ENCODE measurements at regions not wholly inside any gene's neighbourhood (a gene's known extent, or its start where the extent isn't known, plus 50 kb on each side); places are given as distances from the start of the nearest gene placed in this dataset.

GRCh38 chr5:74116984-74117383 is 491.0 kb downstream of the ARHGEF28 start:
- no peak overlapping the region for H3K27ac Mint-ChIP-seq
- Histone ChIP-seq H3K9me2 (ENCODE audit: insufficient read depth) (0 out of 2 replicates have a peak, but pooled peaks cover 4% of the 10 kb centered on the region), H3K27ac (ENCODE audit: low read depth) (no peak overlapping the region), H3K4me3 (no peak overlapping the region), H2AFZ (no peak overlapping the region), H4K20me1 (replicated peaks; ENCODE audit: insufficient read depth) (no peaks in the 10 kb centered on the region), H3K4me2 (no peak overlapping the region), H3K79me2 (replicated peaks; ENCODE audit: insufficient read depth) (no peaks in the 10 kb centered on the region), H3K27me3 (ENCODE audit: insufficient read depth) (no peaks in the 10 kb centered on the region), H3K36me3 (ENCODE audit: insufficient read depth) (no peaks in the 10 kb centered on the region), H3F3A (replicated peaks; ENCODE audit: low read depth) (no peaks in the 10 kb centered on the region), H3K4me1 (ENCODE audit: insufficient read depth) (no peaks in the 10 kb centered on the region)
- no peaks in the 10 kb centered on the region; the same call in 2 of the 3 replicates for H3K9me3 Mint-ChIP-seq
- TF ChIP-seq ZNF114 (CRISPR knock-in tag; IDR thresholded peaks at IDR 0.05) (no peak), NANOG (IDR thresholded peaks at IDR 0.05; ENCODE audit: borderline replicate concordance) (no peak), EZH2phosphoT487 (IDR thresholded peaks at IDR 0.05; ENCODE audit: unreplicated experiment) (no peak), POLR2AphosphoS5 (IDR thresholded peaks at IDR 0.05; ENCODE audit: low read depth) (no peak), STAT1 (IDR thresholded peaks at IDR 0.05; ENCODE audit: unreplicated experiment) (no peak), CTCF (conservative IDR thresholded peaks at IDR 0.05; ENCODE audit: low read depth in 2 of 2) (no peak), ETS1 (IDR thresholded peaks at IDR 0.05) (no peak)
- no peaks in the 10 kb centered on the region for H3K36me3 Mint-ChIP-seq (ENCODE audit: low read depth)
- no peaks in the 10 kb centered on the region for H3K27me3 Mint-ChIP-seq (ENCODE audit: insufficient read depth, low read depth, poor library complexity)
- peaks cover 3% of the 10 kb centered on the region; the same call in 1 of the 3 replicates for H3K4me1 Mint-ChIP-seq
- no peak overlapping the region for H3K4me3 Mint-ChIP-seq
- no peak for DNase-seq (ENCODE audit: low spot score)
- ATAC-seq, result no peak

GRCh38 chr5:74116266-74116665 is 490.3 kb downstream of the ARHGEF28 start:
- no peaks in the 10 kb centered on the region for H3K27me3 Mint-ChIP-seq (ENCODE audit: insufficient read depth, low read depth, poor library complexity)
- no peak overlapping the region for H3K4me3 Mint-ChIP-seq
- ATAC-seq, result no peak
- H3K36me3 Mint-ChIP-seq (ENCODE audit: low read depth), result no peaks in the 10 kb centered on the region
- Histone ChIP-seq H3K4me2 (no peak overlapping the region), H3K79me2 (replicated peaks; ENCODE audit: insufficient read depth) (no peaks in the 10 kb centered on the region), H3K9me2 (ENCODE audit: insufficient read depth) (0 out of 2 replicates have a peak, but pooled peaks cover 4% of the 10 kb centered on the region), H3K27me3 (ENCODE audit: insufficient read depth) (no peaks in the 10 kb centered on the region), H3K4me1 (ENCODE audit: insufficient read depth) (no peaks in the 10 kb centered on the region), H3K4me3 (no peak overlapping the region), H3F3A (replicated peaks; ENCODE audit: low read depth) (no peaks in the 10 kb centered on the region), H4K20me1 (replicated peaks; ENCODE audit: insufficient read depth) (no peaks in the 10 kb centered on the region), H2AFZ (no peak overlapping the region), H3K27ac (ENCODE audit: low read depth) (no peak overlapping the region), H3K36me3 (ENCODE audit: insufficient read depth) (no peaks in the 10 kb centered on the region)
- no peak for DNase-seq (ENCODE audit: low spot score)
- H3K4me1 Mint-ChIP-seq, result peaks cover 3% of the 10 kb centered on the region; the same call in 1 of the 3 replicates
- H3K27ac Mint-ChIP-seq, result no peak overlapping the region
- H3K9me3 Mint-ChIP-seq, result no peaks in the 10 kb centered on the region; the same call in 2 of the 3 replicates
- TF ChIP-seq EZH2 (IDR thresholded peaks at IDR 0.05; ENCODE audit: low read depth, unreplicated experiment), result no peak
- TF ChIP-seq REST (IDR thresholded peaks at IDR 0.05; ENCODE audit: unreplicated experiment), result no peak
- no peak for TF ChIP-seq CTCF (conservative IDR thresholded peaks at IDR 0.05; ENCODE audit: low read depth in 2 of 2)
- TF ChIP-seq ETS1 (IDR thresholded peaks at IDR 0.05), result no peak
- no peak for TF ChIP-seq CREB1 (CRISPR knock-in tag; IDR thresholded peaks at IDR 0.05; ENCODE audit: low read depth)
- TF ChIP-seq JUNB (IDR thresholded peaks at IDR 0.05; ENCODE audit: unreplicated experiment), result no peak
- no peak for TF ChIP-seq STAT1 (IDR thresholded peaks at IDR 0.05; ENCODE audit: unreplicated experiment)
- no peak for TF ChIP-seq POLR2AphosphoS5 (IDR thresholded peaks at IDR 0.05; ENCODE audit: low read depth)
- no peak for TF ChIP-seq EZH2phosphoT487 (IDR thresholded peaks at IDR 0.05; ENCODE audit: unreplicated experiment)

Measured in GM23338 (cell line).